ENCODE measurements at regions not wholly inside any gene's neighbourhood (a gene's known extent, or its start where the extent isn't known, plus 50 kb on each side); places are given as distances from the start of the nearest gene placed in this dataset.

DNA sequence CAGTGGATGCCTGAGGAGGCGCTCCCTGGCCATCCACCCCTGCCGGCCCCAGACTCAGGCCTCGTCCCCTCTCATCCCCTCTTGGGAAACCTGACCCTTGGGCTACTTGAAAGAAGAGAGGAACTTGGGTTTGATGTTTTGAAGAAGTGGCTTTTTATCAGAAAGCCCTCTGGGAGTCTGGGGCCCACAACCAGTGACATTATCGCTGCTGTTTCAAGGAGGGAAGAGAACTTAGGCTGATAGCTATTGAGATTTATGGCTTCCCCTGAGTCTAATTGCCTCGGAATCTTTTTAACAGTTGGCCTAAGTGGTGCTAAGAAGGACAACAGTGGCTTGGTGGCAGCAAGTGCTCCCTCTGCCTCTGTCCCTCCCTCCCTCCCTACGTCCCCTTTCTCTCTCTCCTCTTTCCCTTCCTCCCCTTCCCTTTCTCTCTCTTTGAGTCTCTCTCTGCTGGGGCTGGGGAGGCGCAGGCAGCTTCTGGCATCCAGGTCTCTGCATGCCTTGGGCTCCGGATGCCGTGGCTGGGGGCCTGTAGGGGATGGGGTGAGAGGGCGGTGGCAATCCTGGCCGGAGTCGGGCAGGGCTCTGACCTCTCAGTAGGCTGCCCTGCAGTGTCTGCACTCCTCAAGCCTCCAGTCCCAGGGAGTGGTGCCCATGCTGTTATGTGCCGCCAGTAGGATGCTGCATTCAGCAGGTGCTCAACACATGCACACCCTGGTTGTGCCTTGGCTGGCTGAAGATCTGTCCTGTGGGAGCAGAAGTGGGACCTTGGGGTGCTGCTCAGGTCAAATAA, 49.6 kb upstream of the RXRA start:
- DNase-seq (ENCODE audit: extremely low spot score): no peak
- ChIA-PET POLR2A (no interaction called here), CTCF (no interaction called here)
- TF ChIP-seq, protein P1, sequence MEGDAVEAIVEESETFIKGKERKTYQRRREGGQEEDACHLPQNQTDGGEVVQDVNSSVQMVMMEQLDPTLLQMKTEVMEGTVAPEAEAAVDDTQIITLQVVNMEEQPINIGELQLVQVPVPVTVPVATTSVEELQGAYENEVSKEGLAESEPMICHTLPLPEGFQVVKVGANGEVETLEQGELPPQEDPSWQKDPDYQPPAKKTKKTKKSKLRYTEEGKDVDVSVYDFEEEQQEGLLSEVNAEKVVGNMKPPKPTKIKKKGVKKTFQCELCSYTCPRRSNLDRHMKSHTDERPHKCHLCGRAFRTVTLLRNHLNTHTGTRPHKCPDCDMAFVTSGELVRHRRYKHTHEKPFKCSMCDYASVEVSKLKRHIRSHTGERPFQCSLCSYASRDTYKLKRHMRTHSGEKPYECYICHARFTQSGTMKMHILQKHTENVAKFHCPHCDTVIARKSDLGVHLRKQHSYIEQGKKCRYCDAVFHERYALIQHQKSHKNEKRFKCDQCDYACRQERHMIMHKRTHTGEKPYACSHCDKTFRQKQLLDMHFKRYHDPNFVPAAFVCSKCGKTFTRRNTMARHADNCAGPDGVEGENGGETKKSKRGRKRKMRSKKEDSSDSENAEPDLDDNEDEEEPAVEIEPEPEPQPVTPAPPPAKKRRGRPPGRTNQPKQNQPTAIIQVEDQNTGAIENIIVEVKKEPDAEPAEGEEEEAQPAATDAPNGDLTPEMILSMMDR (IDR thresholded peaks at IDR 0.05; ENCODE audit: control extremely low read depth, extremely low read depth, low read depth, missing control alignments): no peak

Data from GM10248 (cell line).